ENCODE measurements at regions not wholly inside any gene's neighbourhood (a gene's known extent, or its start where the extent isn't known, plus 50 kb on each side); places are given as distances from the start of the nearest gene placed in this dataset.

DNA sequence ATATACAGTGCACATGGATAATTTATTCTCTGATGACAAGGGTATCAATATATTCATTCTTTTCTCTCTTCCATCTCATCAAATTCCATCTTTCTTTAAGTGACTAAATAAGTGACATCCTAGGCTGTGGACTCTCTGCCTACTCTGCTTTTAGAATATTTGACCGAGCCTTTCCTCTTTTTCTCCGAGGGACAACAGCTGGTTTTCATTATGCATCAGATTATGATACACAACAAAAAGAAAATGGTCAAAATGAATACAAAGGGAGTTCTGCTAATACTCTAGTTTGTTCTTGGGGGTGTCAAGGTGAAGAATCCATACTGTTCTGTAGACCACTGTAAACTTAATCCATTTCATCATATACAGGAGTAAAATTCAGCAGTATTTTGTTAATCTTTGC, 942.6 kb downstream of the KCNJ2 start:
- no peak for DNase-seq

DNA sequence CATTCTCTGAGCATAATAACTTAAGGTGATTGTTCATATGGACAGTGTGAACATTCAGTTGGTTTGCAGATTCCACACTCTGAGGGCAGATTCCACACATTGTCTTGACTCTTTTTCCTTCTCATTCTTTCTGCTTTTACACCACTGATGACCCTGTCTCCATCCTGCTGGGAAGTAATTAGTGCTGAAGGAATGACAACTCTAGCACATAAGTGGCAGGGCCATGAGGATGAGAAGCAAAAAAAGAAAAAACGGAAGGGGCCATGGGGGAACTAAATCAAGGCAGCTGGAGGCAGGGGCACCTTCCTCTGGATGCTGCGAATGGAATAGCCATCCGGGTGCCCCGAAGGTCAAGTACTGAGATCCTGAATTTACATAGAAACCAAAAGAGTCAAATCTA, 944.0 kb downstream of the KCNJ2 start:
- no peak for DNase-seq

DNA sequence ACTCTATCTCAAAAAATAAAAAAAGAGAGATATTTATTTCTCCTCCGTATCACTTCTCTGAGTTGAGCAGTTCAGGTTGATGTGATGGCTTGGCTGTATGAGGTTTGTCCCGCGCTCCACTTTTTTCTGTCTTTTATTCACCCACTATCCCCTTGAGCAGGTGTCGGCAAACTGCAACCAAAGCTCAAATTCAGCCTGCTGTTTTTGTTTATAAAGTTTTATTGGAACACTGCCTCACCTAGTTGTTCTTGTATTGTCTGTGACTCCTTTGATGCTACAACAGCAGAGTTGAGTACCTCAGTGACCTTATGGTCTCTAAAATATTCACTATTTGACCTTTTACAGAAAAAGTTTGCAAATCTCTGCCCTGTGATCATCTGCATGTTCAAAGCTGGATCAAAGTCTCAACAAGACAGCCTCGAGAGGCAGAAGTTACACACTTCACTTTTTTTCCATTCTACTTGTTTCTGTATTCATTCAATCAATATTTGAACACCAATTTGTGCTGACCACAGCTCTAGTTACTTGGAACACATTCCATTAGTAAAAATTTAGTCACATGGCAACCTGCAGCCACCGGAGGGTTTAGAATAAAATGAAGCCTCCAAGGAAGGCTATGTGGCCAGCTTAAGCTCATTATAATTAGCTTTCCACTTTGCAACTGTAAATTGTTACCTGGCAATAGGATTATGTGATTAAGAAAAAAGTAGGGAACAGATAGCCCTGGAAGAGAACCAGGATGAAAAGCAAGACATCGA, 945.8 kb downstream of the KCNJ2 start:
- no peak for DNase-seq

DNA sequence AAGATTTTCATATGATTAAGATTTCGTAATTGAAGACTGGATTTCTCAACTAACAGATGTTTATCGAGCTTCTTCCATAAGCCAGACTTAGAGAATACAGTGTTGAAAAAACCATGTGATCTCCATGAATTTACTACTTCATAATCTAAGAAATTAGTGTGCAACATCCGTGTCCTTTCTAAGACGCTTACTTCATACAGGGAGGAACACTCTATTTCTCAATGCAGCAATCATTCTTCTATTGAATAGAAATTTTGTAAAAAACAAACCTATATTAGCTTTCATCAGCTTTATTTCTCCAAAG, 946.3 kb downstream of the KCNJ2 start:
- DNase-seq: no peak

DNA sequence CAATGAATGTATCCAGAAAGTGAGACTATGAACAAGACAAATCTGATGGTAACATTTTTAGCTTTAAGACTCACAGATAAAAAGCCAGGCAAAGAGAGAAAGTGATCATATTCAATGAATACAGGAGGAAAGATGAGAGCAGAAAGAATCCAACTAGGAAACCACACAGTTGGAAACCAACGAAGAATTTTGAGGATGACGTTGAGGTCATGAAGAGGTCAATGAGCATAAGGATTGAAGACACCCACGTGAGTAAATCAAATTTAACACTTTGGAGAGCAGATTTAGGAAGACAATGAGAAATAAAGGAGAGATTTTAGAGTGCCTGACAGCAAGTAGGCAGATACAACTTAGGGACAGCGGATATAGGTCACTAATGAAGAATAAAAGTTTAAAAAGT, 948.1 kb downstream of the KCNJ2 start:
- no peak for DNase-seq

DNA sequence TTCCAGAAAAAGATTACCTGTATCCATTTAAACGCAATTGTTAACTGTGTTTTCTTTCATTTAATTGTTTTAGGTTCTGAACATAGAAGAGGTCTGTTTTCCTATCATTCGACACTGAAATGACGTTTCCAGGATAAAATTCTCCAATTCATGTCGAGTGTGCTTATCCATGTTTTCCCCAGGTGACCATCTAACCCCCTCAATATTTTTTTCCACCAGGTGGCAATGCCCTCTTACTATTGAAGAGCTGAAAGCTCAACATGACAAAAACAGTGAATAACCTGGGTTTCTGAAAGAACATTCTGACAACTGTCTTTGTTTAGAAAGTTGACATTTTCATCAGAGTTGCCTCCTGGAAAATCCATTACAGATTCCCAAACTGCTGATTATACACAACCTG, 948.7 kb downstream of the KCNJ2 start:
- no peak for DNase-seq

DNA sequence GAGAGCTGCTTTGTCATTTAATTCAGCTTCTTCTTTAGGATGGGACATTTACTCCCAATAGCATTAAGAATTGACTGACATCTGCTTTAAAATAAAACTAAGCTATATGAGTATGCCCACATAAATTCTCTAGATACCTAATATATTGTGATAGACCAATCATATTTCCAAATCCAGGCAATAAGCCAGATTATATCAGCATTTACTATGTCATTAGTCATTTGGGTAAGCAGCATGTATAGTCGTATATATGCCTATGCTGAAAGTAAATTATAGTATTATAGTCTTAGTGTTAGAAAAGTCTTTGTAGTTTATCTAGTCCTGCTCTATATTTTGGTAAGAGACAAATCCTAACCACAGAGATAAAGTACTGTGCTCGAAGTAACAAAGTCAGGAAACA, 958.1 kb downstream of the KCNJ2 start:
- no peak for DNase-seq

DNA sequence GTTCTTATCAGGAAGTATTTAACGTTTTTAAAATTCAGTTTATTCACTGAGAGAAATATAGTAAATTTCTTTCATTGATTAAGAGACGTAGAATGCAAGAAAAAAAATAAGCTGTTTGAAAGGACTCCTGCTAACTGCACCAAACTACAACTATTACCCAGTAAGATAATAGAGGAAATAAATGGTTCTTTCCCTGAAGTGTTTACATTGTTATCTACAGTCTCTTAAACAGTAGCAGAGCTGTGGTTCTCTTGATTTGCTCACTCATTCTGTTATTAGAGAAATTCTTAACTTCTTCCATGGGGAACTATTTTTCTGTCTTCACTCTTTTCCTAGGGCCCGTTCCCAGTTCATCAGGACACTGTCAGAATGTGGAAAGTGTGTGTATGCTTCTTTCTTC, 973.0 kb downstream of the KCNJ2 start:
- no peak for DNase-seq

DNA sequence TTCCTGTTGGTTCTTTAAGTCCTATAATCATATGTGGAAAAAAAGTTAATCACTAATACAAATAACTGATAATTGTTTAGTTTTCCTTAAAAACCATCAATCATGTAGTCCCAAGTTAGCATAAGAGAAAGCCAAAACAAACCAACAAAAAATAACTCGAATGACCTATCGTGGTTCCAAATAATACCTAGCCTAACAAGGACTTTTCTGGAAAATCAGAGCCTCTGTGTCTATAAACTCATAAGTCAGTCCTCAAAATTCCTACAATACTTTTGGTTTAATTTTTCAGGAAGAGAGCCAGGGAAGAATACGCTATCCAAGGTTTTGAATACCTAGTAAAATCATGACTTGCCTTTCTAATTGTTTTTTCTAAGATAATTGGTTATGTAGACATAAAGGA, 975.3 kb upstream of the SOX9 start:
- DNase-seq: no peak

DNA sequence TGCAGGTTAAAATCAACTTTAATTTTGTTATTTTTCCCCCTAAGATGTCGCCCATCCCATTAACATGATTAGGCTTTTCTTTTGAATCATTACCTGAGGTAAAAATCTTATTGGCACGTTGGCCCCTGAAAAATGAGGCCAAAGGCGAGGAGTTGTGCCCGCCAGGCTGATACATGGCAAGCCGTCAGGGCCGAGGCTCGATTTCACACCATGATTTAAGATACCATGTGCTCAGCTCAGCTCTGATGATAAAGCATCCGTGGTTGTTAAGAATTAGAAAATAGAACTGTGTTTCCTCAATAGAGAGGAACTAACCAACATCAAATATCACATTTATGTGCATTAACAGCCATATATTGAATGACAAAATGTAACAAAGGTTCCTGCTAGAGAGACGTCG, 972.9 kb upstream of the SOX9 start:
- no peak for DNase-seq

DNA sequence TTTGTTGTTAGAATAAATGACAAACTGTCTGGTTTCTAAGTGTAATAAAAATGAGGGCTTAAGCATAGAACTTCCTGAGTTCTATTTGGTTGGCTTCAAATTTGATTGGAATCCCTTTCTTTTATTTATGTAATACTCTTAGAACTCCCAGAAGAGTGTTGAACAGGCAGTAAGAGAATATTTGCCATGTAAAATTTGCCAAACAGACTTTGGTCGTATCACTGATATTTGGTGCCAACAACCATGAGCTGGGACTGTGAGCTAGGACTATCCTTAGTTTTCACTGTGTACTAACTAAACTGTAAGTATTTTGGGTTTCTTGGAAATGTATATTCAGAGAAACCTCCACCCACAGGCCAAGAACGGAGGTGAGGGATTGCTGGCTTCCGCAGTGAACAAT, 971.2 kb upstream of the SOX9 start:
- DNase-seq: no peak

DNA sequence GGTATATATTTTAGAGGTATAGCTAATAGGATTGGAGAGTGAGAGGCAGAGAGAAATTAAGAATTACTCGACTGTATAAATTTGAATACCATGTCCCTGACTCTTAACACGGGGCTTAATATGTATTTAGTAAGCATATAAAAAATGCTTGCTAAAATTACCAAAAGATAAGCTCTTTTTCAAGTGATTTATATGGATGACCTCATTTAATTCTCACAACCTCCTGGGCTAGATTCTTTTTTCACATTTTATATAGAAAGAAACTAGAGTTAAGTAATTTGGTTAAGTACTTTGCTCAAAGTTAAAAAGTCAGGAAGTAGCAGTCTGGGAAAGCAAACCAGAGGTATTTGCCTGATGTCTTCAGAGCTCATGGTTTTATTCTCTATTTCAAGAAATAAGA, 963.5 kb upstream of the SOX9 start:
- DNase-seq: no peak

DNA sequence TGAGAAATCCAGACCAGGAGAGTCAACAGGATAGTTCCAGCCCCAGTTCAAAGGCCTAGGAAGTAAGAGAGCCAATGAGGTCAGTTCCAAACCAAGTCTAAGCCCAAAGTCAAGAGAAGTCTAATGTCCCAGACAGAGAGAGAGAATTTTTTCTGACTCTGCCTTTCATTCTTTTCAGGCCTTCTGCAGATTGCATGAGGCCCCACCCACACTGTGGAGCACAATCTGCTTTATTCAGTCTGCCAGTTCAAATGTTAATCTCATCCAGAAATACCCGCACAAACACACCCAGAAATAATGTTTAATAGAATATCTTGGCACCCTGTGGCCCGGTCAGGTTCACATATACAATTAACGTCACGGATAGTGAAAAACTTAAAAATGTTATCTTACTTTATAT, 962.4 kb upstream of the SOX9 start:
- no peak for DNase-seq

DNA sequence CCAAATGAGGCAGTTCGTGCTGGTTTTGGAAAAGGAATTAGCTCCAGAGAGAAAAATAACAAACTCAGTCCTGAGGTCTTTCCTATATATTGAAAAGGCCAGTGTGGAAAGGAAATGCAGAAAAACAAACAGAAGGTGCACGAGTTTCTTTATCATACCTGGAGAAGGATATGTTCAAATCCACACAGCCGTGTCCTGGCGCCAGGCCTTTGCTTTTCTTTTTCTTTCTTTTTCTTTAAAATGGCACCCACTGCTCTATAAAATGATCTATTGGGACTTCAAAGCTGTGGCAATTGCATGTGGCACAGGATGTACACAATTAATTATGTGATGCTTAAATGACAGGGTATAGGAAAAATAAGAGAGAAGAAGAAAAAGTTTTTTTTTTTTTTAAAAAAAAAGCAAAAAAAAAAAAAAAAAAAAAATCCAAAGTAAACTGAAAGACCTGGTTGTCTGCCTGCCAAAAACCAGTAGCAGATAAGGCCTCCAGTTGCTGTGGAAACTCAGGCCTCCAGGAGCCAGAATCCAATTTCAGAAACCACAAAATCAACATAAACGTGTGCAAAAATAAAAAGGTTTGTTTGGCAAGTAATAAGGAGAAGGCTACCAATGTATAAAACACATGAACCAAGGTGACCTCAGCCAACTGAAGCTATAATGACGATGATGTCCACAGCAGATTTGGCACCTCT, 957.6 kb upstream of the SOX9 start:
- DNase-seq: no peak

DNA sequence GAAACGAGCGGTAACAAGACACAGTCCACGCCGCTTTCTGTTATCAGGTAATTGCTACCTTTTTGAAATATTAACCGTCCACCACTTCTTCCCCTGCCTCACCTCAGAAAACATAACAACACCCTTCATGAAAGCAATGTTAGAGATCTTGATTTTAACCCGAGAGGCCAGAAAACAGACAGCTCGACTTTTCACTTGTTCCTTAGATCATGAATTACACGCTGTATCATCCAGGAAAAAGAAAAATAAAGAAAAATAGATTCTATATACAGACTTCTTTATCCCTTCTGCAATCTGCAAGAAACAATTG, 957.1 kb upstream of the SOX9 start:
- no peak for DNase-seq

DNA sequence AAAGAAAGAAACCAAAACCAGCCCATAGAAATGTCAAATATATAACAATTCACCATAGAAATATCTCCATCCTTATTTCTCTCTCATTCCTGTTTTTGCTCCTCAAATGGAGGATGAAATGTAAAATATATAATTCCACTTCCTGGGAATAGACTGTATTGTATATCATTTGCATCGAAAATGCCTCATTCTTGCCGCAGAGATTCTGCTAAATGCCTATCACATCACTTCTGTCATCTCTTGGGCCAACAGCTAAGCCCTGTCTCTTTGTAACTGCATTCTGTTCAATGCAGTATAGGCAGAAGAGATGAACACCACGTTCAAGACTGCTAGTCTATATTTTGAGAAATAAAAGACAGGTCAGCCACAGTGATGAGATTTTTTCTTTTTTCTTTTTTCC, 956.3 kb upstream of the SOX9 start:
- DNase-seq: no peak

DNA sequence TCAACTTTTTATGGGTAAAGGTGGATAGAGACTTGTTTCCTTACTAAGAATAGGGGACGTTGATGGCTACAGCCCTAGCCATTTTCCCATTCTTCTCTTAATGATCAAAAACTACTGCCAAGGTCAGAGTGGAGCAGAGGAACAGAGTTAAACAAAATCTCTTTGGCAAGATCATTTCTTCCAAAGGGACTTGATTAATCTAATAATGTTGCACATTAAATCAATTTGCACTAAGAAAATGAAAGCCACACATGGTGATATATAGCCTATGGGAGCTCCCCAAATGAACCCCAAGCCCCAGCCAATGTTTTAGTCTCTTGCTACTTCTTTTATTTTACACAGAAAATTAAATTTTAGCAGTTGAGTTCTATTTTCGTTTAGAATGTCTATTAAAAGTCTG, 954.5 kb upstream of the SOX9 start:
- no peak for DNase-seq

DNA sequence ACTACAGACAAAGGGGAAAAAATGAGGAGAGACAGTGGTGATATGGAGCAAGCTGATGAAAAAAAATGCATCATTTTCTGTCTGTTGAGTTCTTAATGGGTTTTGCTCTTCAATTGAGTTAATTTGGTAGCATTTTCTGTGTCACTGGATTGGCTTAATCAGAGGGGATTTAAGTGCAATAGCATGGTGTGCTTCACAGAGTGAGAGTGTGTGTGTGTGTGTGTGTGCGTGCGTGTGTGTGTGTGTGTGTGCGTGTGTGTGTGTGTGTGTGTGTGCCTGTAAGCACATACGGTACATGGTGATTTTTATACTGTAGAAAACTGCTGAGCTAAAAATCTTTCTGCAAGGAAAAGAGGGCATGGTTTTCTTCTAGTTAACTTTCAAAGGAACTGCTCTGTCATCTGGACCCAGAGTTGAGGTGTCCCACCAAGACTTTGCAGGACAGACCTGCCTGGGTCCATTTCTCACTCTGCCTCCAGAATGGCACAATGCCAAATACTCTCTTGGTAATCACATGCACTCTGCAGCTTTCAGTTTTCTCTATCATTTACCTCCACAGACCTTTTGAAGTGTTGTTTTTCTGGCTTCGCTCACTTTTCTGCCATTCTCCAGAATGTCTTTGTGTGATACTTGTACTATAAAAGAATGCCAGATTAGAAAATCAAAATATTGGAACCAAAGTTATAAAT, 952.6 kb upstream of the SOX9 start:
- no peak for DNase-seq

DNA sequence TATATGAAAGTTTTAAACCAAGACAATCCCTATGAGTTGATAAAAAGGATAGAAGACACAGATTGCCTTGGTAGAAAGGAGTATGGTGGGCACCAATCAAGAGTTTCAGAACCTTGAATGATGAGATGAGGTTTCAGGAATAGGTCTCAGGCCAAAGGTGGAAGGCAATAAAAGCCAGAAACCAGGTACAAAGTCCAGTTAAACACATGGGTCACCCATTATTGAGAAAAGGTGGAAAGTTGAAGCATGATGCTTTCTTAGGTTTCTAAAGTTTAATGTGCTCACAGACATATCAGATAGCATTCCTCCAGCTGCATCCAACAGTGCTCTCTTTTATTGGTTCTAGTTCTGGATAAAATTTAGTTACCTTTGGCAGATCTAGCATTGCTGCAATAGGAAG, 950.8 kb upstream of the SOX9 start:
- DNase-seq: no peak

DNA sequence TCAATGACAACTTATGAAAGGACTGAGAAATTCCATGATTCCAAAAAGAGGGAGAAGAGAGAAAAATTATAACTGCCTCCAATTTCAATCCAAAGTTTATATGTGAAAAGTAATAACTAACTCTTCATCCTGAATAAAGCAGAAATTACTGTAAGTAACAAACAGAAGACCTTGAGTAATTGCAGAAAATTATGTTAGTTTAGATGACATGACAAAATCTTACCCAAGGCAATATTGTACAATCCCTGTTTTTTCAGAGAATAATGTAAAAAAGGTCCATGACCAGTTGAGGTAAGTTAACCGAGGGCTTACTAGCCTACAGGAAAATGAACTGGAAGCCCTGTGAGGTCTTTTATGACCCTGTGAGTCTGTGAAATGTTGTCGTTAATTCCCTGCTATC, 949.5 kb upstream of the SOX9 start:
- DNase-seq: no peak

DNA sequence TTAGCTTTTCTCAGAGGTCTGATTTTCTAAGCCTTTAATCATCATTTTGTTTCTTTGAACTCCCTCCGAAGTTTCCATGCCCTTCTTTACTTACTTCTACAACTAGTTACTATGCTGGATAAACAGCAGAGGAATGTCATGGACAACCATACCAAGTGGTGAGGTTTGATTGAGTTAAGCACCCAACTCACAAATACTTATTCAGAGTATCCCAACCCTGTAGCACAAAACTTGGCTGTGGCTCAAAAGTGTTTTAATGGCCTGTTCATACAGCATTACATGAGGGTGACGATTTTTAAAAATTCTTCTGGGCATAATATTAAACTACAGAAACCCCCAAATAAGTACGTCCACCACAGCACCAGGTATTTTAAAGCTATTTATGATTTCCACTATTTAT, 946.8 kb upstream of the SOX9 start:
- DNase-seq: no peak

DNA sequence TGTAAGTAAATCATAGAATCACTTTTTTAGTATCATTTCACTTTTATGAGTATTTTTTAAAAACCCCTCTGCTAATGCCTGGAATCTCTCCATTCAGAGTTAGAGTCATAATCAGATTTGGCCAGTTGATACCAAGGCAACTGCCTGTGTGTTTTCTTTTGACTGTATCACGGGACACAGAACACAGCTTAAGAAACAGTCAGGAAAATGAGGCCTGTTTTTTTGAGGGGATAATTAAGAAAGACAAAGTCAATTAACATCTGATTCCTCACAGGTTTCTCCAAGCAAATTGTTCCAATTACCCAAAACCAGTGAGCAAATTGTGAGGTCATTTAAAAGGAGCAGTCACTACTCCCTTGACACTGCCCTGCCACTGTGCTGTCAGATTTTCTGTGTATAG, 944.5 kb upstream of the SOX9 start:
- no peak for DNase-seq

DNA sequence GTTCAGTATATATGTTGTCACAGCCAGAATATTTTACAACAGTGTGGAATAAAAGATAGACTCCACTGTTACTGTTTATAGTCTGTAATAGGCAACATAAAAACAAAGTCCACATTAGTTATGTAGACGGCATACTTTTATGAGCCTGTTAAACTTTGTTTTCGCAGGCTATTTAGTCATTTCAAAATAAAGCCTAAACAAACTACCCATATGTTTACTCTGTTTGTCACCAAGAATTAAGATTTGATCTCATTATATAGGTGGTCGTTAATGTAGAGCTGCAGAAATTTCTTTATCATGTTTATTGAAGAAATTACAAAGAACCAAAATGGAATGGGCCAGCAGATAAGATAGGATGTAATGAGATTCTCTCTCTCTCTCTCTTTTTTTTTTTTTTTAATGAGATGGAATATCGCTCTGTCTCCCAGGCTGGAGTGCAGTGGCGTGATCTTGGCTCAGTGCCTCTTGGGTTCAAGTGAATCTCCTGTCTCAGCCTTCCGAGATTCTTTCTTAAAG, 943.8 kb upstream of the SOX9 start:
- no peak for DNase-seq

DNA sequence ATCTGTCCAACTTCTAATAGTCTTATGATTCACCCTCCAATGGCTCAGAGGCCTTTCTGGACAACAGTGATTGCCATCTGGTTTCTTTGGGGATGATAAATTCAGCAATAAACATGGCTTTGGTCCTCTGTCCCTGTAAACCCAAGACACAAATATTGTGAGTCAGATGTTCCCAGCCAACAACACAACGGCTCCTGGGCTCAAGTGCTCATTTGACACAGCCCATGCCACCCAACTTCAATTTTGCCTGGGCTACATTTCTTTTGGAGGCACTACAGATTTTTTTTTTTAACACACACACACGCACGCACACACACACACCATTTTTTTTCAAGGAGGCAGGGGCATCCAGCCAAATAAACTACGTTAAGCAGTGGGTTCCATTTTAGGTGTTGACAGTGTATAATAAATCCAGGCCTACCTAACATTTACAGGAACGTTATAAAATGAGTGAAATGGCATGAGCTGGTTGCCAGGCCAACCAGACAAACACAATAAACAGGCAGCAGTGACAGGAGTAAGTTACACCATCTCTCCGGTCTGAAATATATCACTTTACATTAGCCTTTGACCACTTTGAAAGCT, 939.9 kb upstream of the SOX9 start:
- DNase-seq: no peak

Measured in stimulated activated CD8-positive, alpha-beta memory T cell treated with anti-CD3 and anti-CD28 coated beads, Interleukin-4, amount 100 ng/mL, for 48 hours (primary cell).